ENCODE measurements at regions not wholly inside any gene's neighbourhood (a gene's known extent, or its start where the extent isn't known, plus 50 kb on each side); places are given as distances from the start of the nearest gene placed in this dataset.

- in situ Hi-C loops (cut with MboI; ENCODE audit: low pct_unique_long_range_greater_than_20kb in 2 of 9, low sequenced_read_pairs in 9 of 9, unreplicated experiment in 9 of 9), result no loop called here
- Histone ChIP-seq H3K4me1 (replicated peaks in 1 of 2) (peaks cover 0 to 9% of the 10 kb centered on the region in 2 donors), H3K27ac (no peak overlapping the region), H3K4me3 (no peak overlapping the region)
- ATAC-seq (replicated peaks in 6 of 8), result no peak
- 40 to 88% (median 61%) methylated on average over 1 to 7 of the region's 7 CpGs; no CpG with 5 or more reads in 1 of the 10 experiments for WGBS, 10 experiments
Measured at GRCh38 chr18:73952296-73952946, 195.2 kb downstream of the FBXO15 start.

GRCh38 chr18:73950116-73950700, 197.4 kb downstream of the FBXO15 start:
- ATAC-seq (replicated peaks in 6 of 8), result no peak
- H3K4me3 ChIP-seq, result no peak overlapping the region
- H3K27ac ChIP-seq, result no peak overlapping the region
- 40 to 100% (median 100%) methylated on average over 1 to 2 of the region's 2 CpGs; no CpG with 5 or more reads in 2 of the 10 experiments for WGBS, 10 experiments
- H3K4me1 ChIP-seq (replicated peaks in 1 of 2), result peaks cover 0 to 9% of the 10 kb centered on the region in 2 donors
- in situ Hi-C loops (cut with MboI; ENCODE audit: low pct_unique_long_range_greater_than_20kb in 2 of 9, low sequenced_read_pairs in 9 of 9, unreplicated experiment in 9 of 9), result no loop called here

DNA sequence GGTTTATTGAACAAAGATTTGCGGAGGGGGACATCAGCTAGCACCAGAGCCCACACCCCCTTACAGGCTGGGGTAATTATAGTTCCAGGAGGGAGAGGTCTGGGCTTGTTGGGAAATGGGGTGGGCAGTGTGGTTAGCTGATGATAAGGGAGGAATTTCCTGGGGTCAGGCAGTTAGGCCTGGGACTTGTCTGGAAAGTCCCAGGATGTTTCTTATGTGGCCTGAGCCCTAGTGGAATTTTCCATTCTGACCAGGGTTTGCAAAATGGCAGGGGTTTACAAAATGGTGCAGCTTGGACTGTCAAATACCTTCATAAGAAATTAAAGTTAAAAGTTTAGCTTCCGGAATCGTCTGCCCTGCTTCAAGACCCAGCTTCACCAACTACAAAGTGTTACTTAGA, 199.1 kb downstream of the FBXO15 start:
- WGBS, 10 experiments, result 65 to 100% (median 97%) methylated on average over 1 to 3 of the region's 3 CpGs; no CpG with 5 or more reads in 3 of the 10 experiments
- Histone ChIP-seq H3K4me3 (no peak overlapping the region), H3K4me1 (replicated peaks in 1 of 2) (peaks cover 0 to 9% of the 10 kb centered on the region in 2 donors), H3K27ac (no peak overlapping the region)
- peak in 1 of 8 experiments; percentile 43 for ATAC-seq (replicated peaks in 6 of 8)
- in situ Hi-C loops (cut with MboI; ENCODE audit: low pct_unique_long_range_greater_than_20kb in 2 of 9, low sequenced_read_pairs in 9 of 9, unreplicated experiment in 9 of 9), result no loop called here

- WGBS, 10 experiments, result 0 to 60% (median 49%) methylated on average over 1 to 4 of the region's 4 CpGs; no CpG with 5 or more reads in 2 of the 10 experiments
Measured at GRCh38 chr18:73948084-73948483, 199.6 kb downstream of the FBXO15 start.

GRCh38 chr18:73947180-73947921, 200.3 kb downstream of the FBXO15 start:
- H3K4me3 ChIP-seq, result no peak overlapping the region
- WGBS, 10 experiments, result 0 to 100% (median 86%) methylated on average over 2 to 6 of the region's 6 CpGs
- ATAC-seq (replicated peaks in 6 of 8), result peak in 3 of 8 experiments; percentile 29 to 92 (median 63)
- in situ Hi-C loops (cut with MboI; ENCODE audit: low pct_unique_long_range_greater_than_20kb in 2 of 9, low sequenced_read_pairs in 9 of 9, unreplicated experiment in 9 of 9), result no loop called here
- H3K27ac ChIP-seq, result no peak overlapping the region
- peaks cover 0 to 9% of the 10 kb centered on the region in 2 donors for H3K4me1 ChIP-seq (replicated peaks in 1 of 2)

More at GRCh38 chr18:73948084-73948483, 199.6 kb downstream of the FBXO15 start:
- in situ Hi-C loops (cut with MboI; ENCODE audit: low pct_unique_long_range_greater_than_20kb in 2 of 9, low sequenced_read_pairs in 9 of 9, unreplicated experiment in 9 of 9), result no loop called here
- Histone ChIP-seq H3K4me1 (replicated peaks in 1 of 2) (peaks cover 0 to 9% of the 10 kb centered on the region in 2 donors), H3K27ac (no peak overlapping the region), H3K4me3 (no peak overlapping the region)
- peak in 4 of 8 experiments; percentile 17 to 75 (median 34) for ATAC-seq (replicated peaks in 6 of 8)

DNA sequence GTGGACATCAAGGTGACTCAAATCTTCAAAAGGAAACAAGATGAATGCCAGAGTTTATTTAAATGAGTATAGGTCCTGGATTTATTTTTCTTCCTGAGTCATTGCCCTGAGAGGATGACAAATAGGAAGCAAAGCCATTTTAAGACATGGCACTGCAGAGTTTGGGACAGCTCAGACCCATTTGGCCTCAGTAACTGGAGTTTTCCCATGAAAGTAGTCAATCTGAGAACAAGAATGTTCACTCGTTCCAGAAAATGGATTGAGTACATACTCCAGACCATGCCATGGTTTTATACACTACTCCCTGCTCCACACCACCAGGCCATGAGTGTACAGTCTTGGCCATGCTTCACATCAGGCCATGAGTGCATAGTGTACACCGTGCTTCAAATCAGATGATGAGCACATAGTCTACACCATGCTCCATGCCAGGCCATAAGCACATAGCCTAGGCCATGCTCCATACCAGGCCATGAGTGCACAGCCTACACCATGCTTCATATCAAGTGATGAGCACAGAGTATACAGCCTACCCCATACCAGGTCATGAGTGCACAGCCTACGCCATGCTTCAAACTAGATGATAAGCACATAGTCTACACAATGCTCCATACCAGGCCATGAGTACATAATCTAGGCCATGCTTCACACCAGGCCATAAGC, 202.4 kb downstream of the FBXO15 start:
- no peak for ATAC-seq (replicated peaks in 6 of 8)
- in situ Hi-C loops (cut with MboI; ENCODE audit: low pct_unique_long_range_greater_than_20kb in 2 of 9, low sequenced_read_pairs in 9 of 9, unreplicated experiment in 9 of 9), result no loop called here

DNA sequence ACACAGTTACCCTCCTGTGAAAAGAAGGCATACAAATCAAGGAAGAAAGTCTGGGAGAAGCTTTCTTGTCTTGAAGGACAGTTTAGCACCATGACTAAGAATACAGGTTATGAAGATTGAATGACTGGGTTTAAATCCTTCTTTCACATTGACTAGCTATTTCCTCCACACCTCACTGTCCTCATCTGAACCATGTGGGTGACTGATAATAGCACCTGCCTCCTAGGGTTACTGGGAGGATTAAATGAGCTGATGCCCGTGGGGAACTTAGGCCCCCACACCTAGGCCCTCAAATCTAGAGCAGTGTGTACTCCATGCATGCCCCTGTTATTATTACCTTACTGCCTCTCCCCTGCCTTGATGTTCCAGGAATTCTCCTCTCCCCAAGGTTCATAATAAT, 202.9 kb downstream of the FBXO15 start:
- no peak overlapping the region for H3K27ac ChIP-seq
- WGBS, 10 experiments, result 20 to 100% (median 62%) methylated on average over 1 of the region's 1 CpG; no CpG with 5 or more reads in 6 of the 10 experiments
- in situ Hi-C loops (cut with MboI; ENCODE audit: low pct_unique_long_range_greater_than_20kb in 2 of 9, low sequenced_read_pairs in 9 of 9, unreplicated experiment in 9 of 9), result no loop called here
- no peak overlapping the region for H3K4me3 ChIP-seq
- H3K4me1 ChIP-seq (replicated peaks in 1 of 2), result peaks cover 0 to 9% of the 10 kb centered on the region in 2 donors
- no peak for ATAC-seq (replicated peaks in 6 of 8)

More for the DNA sequence above, 202.4 kb downstream of the FBXO15 start:
- Histone ChIP-seq H3K4me3 (no peak overlapping the region), H3K4me1 (replicated peaks in 1 of 2) (peaks cover 0 to 9% of the 10 kb centered on the region in 2 donors), H3K27ac (no peak overlapping the region)
- 40 to 100% (median 89%) methylated on average over 1 of the region's 3 CpGs; no CpG with 5 or more reads in 5 of the 10 experiments for WGBS, 10 experiments

GRCh38 chr18:73943763-73944162, 203.9 kb downstream of the FBXO15 start:
- in situ Hi-C loops (cut with MboI; ENCODE audit: low pct_unique_long_range_greater_than_20kb in 2 of 9, low sequenced_read_pairs in 9 of 9, unreplicated experiment in 9 of 9), result no loop called here
- H3K4me3 ChIP-seq, result no peak overlapping the region
- ATAC-seq (replicated peaks in 6 of 8), result no peak
- 40 to 100% (median 67%) methylated on average over 1 to 7 of the region's 9 CpGs; no CpG with 5 or more reads in 5 of the 10 experiments for WGBS, 10 experiments
- H3K4me1 ChIP-seq (replicated peaks in 1 of 2), result peaks cover 0 to 8% of the 10 kb centered on the region in 2 donors
- H3K27ac ChIP-seq, result no peak overlapping the region

- no peak overlapping the region for H3K27ac ChIP-seq
- 53 to 100% (median 80%) methylated on average over 1 to 4 of the region's 4 CpGs; no CpG with 5 or more reads in 4 of the 10 experiments for WGBS, 10 experiments
- in situ Hi-C loops (cut with MboI; ENCODE audit: low pct_unique_long_range_greater_than_20kb in 2 of 9, low sequenced_read_pairs in 9 of 9, unreplicated experiment in 9 of 9), result no loop called here
Measured at GRCh38 chr18:73942956-73943355, 204.7 kb downstream of the FBXO15 start.

GRCh38 chr18:73942081-73942625, 205.5 kb downstream of the FBXO15 start:
- in situ Hi-C loops (cut with MboI; ENCODE audit: low pct_unique_long_range_greater_than_20kb in 2 of 9, low sequenced_read_pairs in 9 of 9, unreplicated experiment in 9 of 9), result no loop called here
- Histone ChIP-seq H3K4me3 (no peak overlapping the region), H3K27ac (no peak overlapping the region), H3K4me1 (replicated peaks in 1 of 2) (no peaks in the 10 kb centered on the region)
- ATAC-seq (replicated peaks in 6 of 8), result no peak
- WGBS, 10 experiments, result 66 to 94% (median 84%) methylated on average over 4 to 8 of the region's 8 CpGs

More at GRCh38 chr18:73942956-73943355, 204.7 kb downstream of the FBXO15 start:
- Histone ChIP-seq H3K4me1 (replicated peaks in 1 of 2) (peaks cover 0 to 2% of the 10 kb centered on the region in 2 donors), H3K4me3 (no peak overlapping the region)
- no peak for ATAC-seq (replicated peaks in 6 of 8)

DNA sequence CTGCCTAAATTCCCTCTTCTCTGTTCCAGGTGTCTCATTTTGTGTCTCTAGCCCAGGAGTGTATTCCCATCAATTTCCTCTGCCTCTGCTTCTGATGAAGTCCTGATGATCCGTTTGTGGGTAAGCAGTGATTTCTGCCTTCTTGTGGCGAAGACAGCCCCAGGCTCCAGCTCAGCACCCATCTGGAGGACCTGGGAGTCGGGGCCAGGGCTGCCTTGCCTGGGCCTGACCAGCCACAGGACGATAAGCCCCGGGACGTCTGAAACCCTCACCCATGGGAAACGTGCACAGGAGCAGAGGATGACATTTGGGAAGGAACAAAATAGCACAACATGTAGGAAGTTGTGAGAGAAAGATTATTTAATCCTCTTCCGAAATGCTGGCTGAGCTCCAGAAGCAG, 206.9 kb downstream of the FBXO15 start:
- in situ Hi-C loops (cut with MboI; ENCODE audit: low pct_unique_long_range_greater_than_20kb in 2 of 9, low sequenced_read_pairs in 9 of 9, unreplicated experiment in 9 of 9), result no loop called here
- ATAC-seq (replicated peaks in 6 of 8), result peak in 1 of 8 experiments; percentile 24
- H3K4me3 ChIP-seq, result no peak overlapping the region

GRCh38 chr18:73939391-73939790, 208.2 kb downstream of the FBXO15 start:
- H3K4me1 ChIP-seq (replicated peaks in 1 of 2), result no peaks in the 10 kb centered on the region
- no peak overlapping the region for H3K4me3 ChIP-seq
- ATAC-seq (replicated peaks in 6 of 8), result no peak
- 73 to 100% (median 86%) methylated on average over 1 to 5 of the region's 5 CpGs; no CpG with 5 or more reads in 1 of the 10 experiments for WGBS, 10 experiments
- in situ Hi-C loops (cut with MboI; ENCODE audit: low pct_unique_long_range_greater_than_20kb in 2 of 9, low sequenced_read_pairs in 9 of 9, unreplicated experiment in 9 of 9), result no loop called here
- no peak overlapping the region for H3K27ac ChIP-seq

More for the DNA sequence above, 206.9 kb downstream of the FBXO15 start:
- no peak overlapping the region for H3K27ac ChIP-seq
- no peaks in the 10 kb centered on the region for H3K4me1 ChIP-seq (replicated peaks in 1 of 2)
- WGBS, 10 experiments, result 39 to 90% (median 78%) methylated on average over 2 to 8 of the region's 8 CpGs; no CpG with 5 or more reads in 4 of the 10 experiments

Measured in motor neuron (in vitro differentiated cells).